DOHH2 (cell line): ENCODE measurements at regions not wholly inside any gene's neighbourhood (a gene's known extent, or its start where the extent isn't known, plus 50 kb on each side); places are given as distances from the start of the nearest gene placed in this dataset.
"Not testable (repeated sequence)": the region's sequence is repeated elsewhere in the genome, so short reads cannot be mapped to it uniquely, and the experiment has no call there.

Experiments
- H3F3A ChIP-seq: fragments of 200-600 bp; sonication (generic), shearing (Covaris generic); 2 replicates; pipeline ENCODE4 v1.6.0; 2016; ENCODE audit warnings: antibody characterized with exemption, mild to moderate bottlenecking; ENCODE audit not compliant: control insufficient read depth, insufficient read depth
- H3K27ac ChIP-seq: fragments of 200-600 bp; sonication (generic); 2 replicates; pipeline ENCODE4 v1.5.1; 2014; ENCODE audit warnings: low read depth, mild to moderate bottlenecking, low read length, moderate library complexity
- H3K27me3 ChIP-seq: fragments of 200-600 bp; sonication (generic); 2 replicates; pipeline ENCODE4 v1.6.1; 2014; ENCODE audit warnings: mild to moderate bottlenecking, low read length, mixed read lengths; ENCODE audit not compliant: control insufficient read depth
- H3K36me3 ChIP-seq: fragments of 200-600 bp; sonication (generic); 2 replicates; pipeline ENCODE4 v1.6.1; 2014; ENCODE audit warnings: mild to moderate bottlenecking, low read length, moderate library complexity, mixed read lengths; ENCODE audit not compliant: control insufficient read depth
- H3K4me1 ChIP-seq: fragments of 200-600 bp; sonication (generic); 2 replicates; pipeline ENCODE4 v1.6.1; 2014; ENCODE audit warnings: mild to moderate bottlenecking, low read length, mixed read lengths; ENCODE audit not compliant: control insufficient read depth
- H3K4me2 ChIP-seq: fragments of 200-600 bp; sonication (generic); 2 replicates; pipeline ENCODE4 v1.6.0; 2014; ENCODE audit warnings: mild to moderate bottlenecking, low read length, moderate library complexity
- H3K4me3 ChIP-seq: fragments of 200-600 bp; sonication (generic); 2 replicates; pipeline ENCODE4 v1.5.1; 2014; ENCODE audit warnings: mild to moderate bottlenecking, low read length, mixed read lengths
- H3K79me2 ChIP-seq: fragments of 200-600 bp; sonication (generic); 2 replicates; pipeline ENCODE4 v1.6.1; 2014; ENCODE audit warnings: mild to moderate bottlenecking, low read length, mixed read lengths; ENCODE audit not compliant: control insufficient read depth
- H3K9me2 ChIP-seq: fragments of 200-600 bp; sonication (generic); replicated peaks from 2 replicates; pipeline ENCODE4 v1.6.1; 2014; ENCODE audit warnings: mild to moderate bottlenecking, low read length, mixed read lengths; ENCODE audit not compliant: control insufficient read depth
- H3K9me3 ChIP-seq: fragments of 200-600 bp; sonication (generic); 2 replicates; pipeline ENCODE4 v1.6.1; 2014; ENCODE audit warnings: antibody characterized with exemption, low read length, mixed read lengths; ENCODE audit not compliant: control insufficient read depth, insufficient read depth
- H4K20me1 ChIP-seq: fragments of 200-600 bp; sonication (generic); 2 replicates; pipeline ENCODE4 v1.6.0; 2014; ENCODE audit warnings: low read depth, mild to moderate bottlenecking, antibody characterized with exemption, low read length, moderate library complexity; ENCODE audit not compliant: control insufficient read depth, insufficient read depth
- EZH2phosphoT487 ChIP-seq: fragments of 200-600 bp; sonication (generic); IDR thresholded peaks from 2 replicates; pipeline ENCODE4 v1.6.1; 2017; ENCODE audit warnings: borderline replicate concordance, mild to moderate bottlenecking, antibody characterized with exemption, low read length, moderate library complexity, mixed read lengths
- TF ChIP-seq, protein P1 (sequence below): fragments of 200-600 bp; sonication (generic); IDR thresholded peaks from one replicate; pipeline ENCODE4 v1.5.1; 2014; ENCODE audit warnings: antibody characterized with exemption, mild to moderate bottlenecking, low read depth, low read length; ENCODE audit not compliant: poor library complexity, severe bottlenecking

GRCh38 chr19:7400815-7401214 lies 52.1 kb downstream of the ARHGEF18 start:
- peaks cover 90% of the 10 kb centered on the region for H3K36me3 ChIP-seq
- H3K4me3 ChIP-seq: no peak overlapping the region
- peaks cover 97% of the 10 kb centered on the region for H3K79me2 ChIP-seq
- H4K20me1 ChIP-seq: peaks cover 21% of the 10 kb centered on the region
- peaks cover 20% of the 10 kb centered on the region for H3K4me1 ChIP-seq
- no peaks in the 10 kb centered on the region for H3K9me2 ChIP-seq
- H3K27me3 ChIP-seq: no peaks in the 10 kb centered on the region
- H3K4me2 ChIP-seq: no peak overlapping the region
- H3K27ac ChIP-seq: no peak overlapping the region
- H3F3A ChIP-seq: 0 out of 2 replicates have a peak, but pooled peaks cover 10% of the 10 kb centered on the region
- TF ChIP-seq, protein P1, sequence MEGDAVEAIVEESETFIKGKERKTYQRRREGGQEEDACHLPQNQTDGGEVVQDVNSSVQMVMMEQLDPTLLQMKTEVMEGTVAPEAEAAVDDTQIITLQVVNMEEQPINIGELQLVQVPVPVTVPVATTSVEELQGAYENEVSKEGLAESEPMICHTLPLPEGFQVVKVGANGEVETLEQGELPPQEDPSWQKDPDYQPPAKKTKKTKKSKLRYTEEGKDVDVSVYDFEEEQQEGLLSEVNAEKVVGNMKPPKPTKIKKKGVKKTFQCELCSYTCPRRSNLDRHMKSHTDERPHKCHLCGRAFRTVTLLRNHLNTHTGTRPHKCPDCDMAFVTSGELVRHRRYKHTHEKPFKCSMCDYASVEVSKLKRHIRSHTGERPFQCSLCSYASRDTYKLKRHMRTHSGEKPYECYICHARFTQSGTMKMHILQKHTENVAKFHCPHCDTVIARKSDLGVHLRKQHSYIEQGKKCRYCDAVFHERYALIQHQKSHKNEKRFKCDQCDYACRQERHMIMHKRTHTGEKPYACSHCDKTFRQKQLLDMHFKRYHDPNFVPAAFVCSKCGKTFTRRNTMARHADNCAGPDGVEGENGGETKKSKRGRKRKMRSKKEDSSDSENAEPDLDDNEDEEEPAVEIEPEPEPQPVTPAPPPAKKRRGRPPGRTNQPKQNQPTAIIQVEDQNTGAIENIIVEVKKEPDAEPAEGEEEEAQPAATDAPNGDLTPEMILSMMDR: no peak
- TF ChIP-seq EZH2phosphoT487: no peak
- no peaks in the 10 kb centered on the region for H3K9me3 ChIP-seq

DNA sequence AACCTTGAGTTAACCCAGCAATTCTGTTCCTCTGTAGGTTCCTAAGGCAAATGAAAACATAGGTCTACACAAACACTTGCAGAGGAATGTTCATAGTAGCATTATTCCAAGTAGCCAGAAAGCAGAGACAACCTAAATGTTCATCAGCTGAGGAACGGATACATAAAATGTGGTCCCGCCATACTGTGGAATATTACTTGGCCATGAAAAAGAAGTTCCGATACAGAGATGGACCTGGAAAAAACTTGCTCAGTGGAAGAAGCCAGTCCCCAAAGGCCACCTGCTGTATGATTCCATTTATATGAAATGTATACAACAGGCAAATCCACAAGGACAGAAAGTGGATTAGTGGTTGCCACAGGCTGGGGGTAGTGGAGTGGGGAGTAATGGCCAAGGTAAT lies 53.0 kb downstream of the ARHGEF18 start:
- H3K4me2 ChIP-seq: no peak overlapping the region
- H3K4me1 ChIP-seq: peaks cover 22% of the 10 kb centered on the region
- H3K9me3 ChIP-seq: no peaks in the 10 kb centered on the region
- peaks cover 13% of the 10 kb centered on the region for H4K20me1 ChIP-seq
- peaks cover 97% of the 10 kb centered on the region for H3K79me2 ChIP-seq
- H3K4me3 ChIP-seq: no peak overlapping the region
- H3K27me3 ChIP-seq: no peaks in the 10 kb centered on the region
- H3K36me3 ChIP-seq: peaks cover 89% of the 10 kb centered on the region
- TF ChIP-seq, protein P1: no peak
- TF ChIP-seq EZH2phosphoT487: no peak
- no peaks in the 10 kb centered on the region for H3K9me2 ChIP-seq
- no peak overlapping the region for H3K27ac ChIP-seq
- H3F3A ChIP-seq: 0 out of 2 replicates have a peak, but pooled peaks cover 10% of the 10 kb centered on the region

GRCh38 chr19:7405482-7405881 lies 56.7 kb downstream of the ARHGEF18 start:
- H3K4me2 ChIP-seq, H3K9me3 ChIP-seq, H3K27ac ChIP-seq, H3K27me3 ChIP-seq, H3K9me2 ChIP-seq, H3K4me3 ChIP-seq: not testable (repeated sequence)
- Histone ChIP-seq H3K36me3 (peaks cover 76% of the 10 kb centered on the region), H3F3A (peaks cover 13% of the 10 kb centered on the region), H3K79me2 (peaks cover 92% of the 10 kb centered on the region), H3K4me1 (peaks cover 26% of the 10 kb centered on the region), H4K20me1 (peaks cover 11% of the 10 kb centered on the region)

GRCh38 chr19:7408251-7408650 lies 59.5 kb downstream of the ARHGEF18 start:
- TF ChIP-seq, protein P1: no peak
- no peak for TF ChIP-seq EZH2phosphoT487
- H3K4me1 ChIP-seq: peaks cover 26% of the 10 kb centered on the region
- H4K20me1 ChIP-seq: peaks cover 6% of the 10 kb centered on the region; the same call in 1 of the 2 replicates
- no peaks in the 10 kb centered on the region for H3K9me2 ChIP-seq
- no peaks in the 10 kb centered on the region for H3K9me3 ChIP-seq
- H3K4me2 ChIP-seq: peak overlapping the region; percentile 66
- no peak overlapping the region for H3K4me3 ChIP-seq
- peaks cover 68% of the 10 kb centered on the region for H3K36me3 ChIP-seq
- H3K27ac ChIP-seq: peak overlapping the region; percentile 70
- peaks cover 6% of the 10 kb centered on the region for H3F3A ChIP-seq
- no peaks in the 10 kb centered on the region for H3K27me3 ChIP-seq
- H3K79me2 ChIP-seq: peaks cover 90% of the 10 kb centered on the region
